ENCODE measurements at regions not wholly inside any gene's neighbourhood (a gene's known extent, or its start where the extent isn't known, plus 50 kb on each side); places are given as distances from the start of the nearest gene placed in this dataset.

GRCh38 chr18:49709347-49709690 lies 104.0 kb downstream of the ACAA2 start:
- no peak for ATAC-seq
- TF ChIP-seq PPARA (CRISPR knock-in tag; IDR thresholded peaks at IDR 0.05; ENCODE audit: borderline replicate concordance), result no peak
- TF ChIP-seq RARB (CRISPR knock-in tag; IDR thresholded peaks at IDR 0.05), result no peak
- TF ChIP-seq CSDC2 (CRISPR knock-in tag; IDR thresholded peaks at IDR 0.05), result no peak
- no peak for TF ChIP-seq ESRRG (CRISPR knock-in tag; IDR thresholded peaks at IDR 0.05)
- no peak for TF ChIP-seq PATZ1 (CRISPR knock-in tag; IDR thresholded peaks at IDR 0.05; ENCODE audit: borderline replicate concordance)
- TF ChIP-seq POU6F1 (CRISPR knock-in tag; IDR thresholded peaks at IDR 0.05; ENCODE audit: borderline replicate concordance, low read depth), result no peak
- TF ChIP-seq ARNTL (CRISPR knock-in tag; IDR thresholded peaks at IDR 0.05; ENCODE audit: borderline replicate concordance, low read depth), result no peak
- no peak for TF ChIP-seq OSR1 (CRISPR knock-in tag; IDR thresholded peaks at IDR 0.05)
- no peak for TF ChIP-seq ZNF565 (CRISPR knock-in tag; conservative IDR thresholded peaks at IDR 0.05; ENCODE audit: low read depth)
- no peak for TF ChIP-seq ZNF8 (CRISPR knock-in tag; IDR thresholded peaks at IDR 0.05)
- TF ChIP-seq ZFP30 (CRISPR knock-in tag; IDR thresholded peaks at IDR 0.05), result no peak
- no peak for TF ChIP-seq BACH2 (CRISPR knock-in tag; IDR thresholded peaks at IDR 0.05; ENCODE audit: borderline replicate concordance)
- no peak for TF ChIP-seq GLIS3 (CRISPR knock-in tag; IDR thresholded peaks at IDR 0.05)
- TF ChIP-seq TOX (CRISPR knock-in tag; IDR thresholded peaks at IDR 0.05; ENCODE audit: borderline replicate concordance), result no peak
- no peak for TF ChIP-seq ZFP3 (CRISPR knock-in tag; IDR thresholded peaks at IDR 0.05)
- TF ChIP-seq SNAI2 (CRISPR knock-in tag; IDR thresholded peaks at IDR 0.05), result no peak
- no peak for TF ChIP-seq TSHZ2 (CRISPR knock-in tag; IDR thresholded peaks at IDR 0.05)
- TF ChIP-seq ISL1 (CRISPR knock-in tag; IDR thresholded peaks at IDR 0.05), result no peak
- no peak for TF ChIP-seq CREB5 (CRISPR knock-in tag; IDR thresholded peaks at IDR 0.05; ENCODE audit: low read depth)

- TF ChIP-seq BACH2 (CRISPR knock-in tag; IDR thresholded peaks at IDR 0.05; ENCODE audit: borderline replicate concordance) (no peak), ZNF70 (CRISPR knock-in tag; IDR thresholded peaks at IDR 0.05) (no peak), TSHZ2 (CRISPR knock-in tag; IDR thresholded peaks at IDR 0.05) (no peak)
- ATAC-seq, result no peak
Measured at GRCh38 chr18:49708662-49709346, 104.5 kb downstream of the ACAA2 start.

GRCh38 chr18:49707599-49707998 lies 105.7 kb downstream of the ACAA2 start:
- TF ChIP-seq RARB (CRISPR knock-in tag; IDR thresholded peaks at IDR 0.05), result no peak
- TF ChIP-seq ZC3H10 (CRISPR knock-in tag; IDR thresholded peaks at IDR 0.05), result no peak
- peak; percentile 46; the same call in 2 of the 3 replicates for ATAC-seq

Measured in SK-N-SH treated with all-trans-retinoic acid at 6 μM for 48 hours (cell line).